HG03457 (cell line): ENCODE measurements at regions not wholly inside any gene's neighbourhood (a gene's known extent, or its start where the extent isn't known, plus 50 kb on each side); places are given as distances from the start of the nearest gene placed in this dataset.
"Not testable (repeated sequence)": the region's sequence is repeated elsewhere in the genome, so short reads cannot be mapped to it uniquely, and the experiment has no call there.

Source experiments
- ATAC-seq: cut with Tn5 transposase; IDR thresholded peaks from one replicate; pipeline ENCODE4 v1.9.1; 2021; ENCODE audit warnings: moderate number of reproducible peaks; ENCODE audit not compliant: unreplicated experiment

DNA sequence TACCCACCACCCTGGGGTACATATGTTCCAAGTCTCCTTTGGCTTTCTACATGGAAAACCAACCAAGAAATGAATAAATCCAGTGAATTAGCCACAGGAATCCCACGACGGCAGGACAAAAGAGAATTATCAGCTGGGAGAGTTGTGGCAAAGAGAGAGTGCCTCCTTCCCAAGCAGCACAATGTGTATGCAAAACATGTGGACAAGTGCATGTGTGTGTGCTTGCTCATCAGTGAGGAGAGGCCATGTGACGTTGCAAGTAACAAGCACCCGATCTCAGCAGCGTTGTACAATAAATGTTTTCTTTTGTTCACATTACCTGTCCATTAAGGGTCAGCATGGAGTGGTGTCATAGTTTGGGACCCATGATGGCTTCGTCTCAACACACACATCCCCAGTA lies 50.0 kb upstream of the EMX2 start:
- no peak for ATAC-seq

DNA sequence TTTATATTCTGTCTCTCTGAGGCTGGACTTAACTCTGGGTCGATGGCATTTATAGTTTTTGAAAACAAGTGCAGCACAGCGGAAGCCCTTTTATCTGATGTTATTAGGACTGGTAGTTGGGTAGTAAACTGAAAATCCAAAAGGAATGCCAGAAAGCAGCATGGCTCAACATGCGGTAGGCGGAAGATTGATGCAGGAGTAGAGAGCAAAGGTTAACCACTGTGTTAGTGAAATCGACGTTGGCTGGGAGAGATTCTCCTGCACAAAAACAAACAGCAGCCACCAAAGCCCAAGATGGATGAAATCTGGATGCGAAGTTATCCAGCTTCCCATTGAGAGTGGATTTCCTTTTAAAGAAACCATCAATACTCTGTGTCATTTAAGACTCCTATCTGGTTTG lies 54.5 kb upstream of the EMX2 start:
- no peak for ATAC-seq

DNA sequence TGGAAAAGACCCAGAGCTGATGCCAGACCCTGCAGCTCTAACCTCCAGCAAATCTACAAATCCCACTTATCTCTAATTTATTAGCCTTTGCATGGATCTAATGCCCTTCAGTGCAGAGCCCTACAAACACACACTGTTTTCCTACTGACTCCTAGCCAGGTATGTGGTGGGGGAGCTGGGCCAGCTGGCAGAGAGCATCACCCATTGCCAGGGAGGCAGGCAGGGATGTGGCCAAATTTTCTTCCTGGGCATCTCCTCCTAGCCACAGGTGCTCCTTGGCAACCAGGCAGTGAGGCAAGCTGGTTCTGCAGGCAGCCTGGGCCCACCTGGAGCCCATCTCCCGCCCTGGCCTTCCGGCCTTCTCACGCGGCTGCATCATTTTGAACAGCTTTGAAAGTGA lies 55.9 kb upstream of the EMX2 start:
- no peak for ATAC-seq

DNA sequence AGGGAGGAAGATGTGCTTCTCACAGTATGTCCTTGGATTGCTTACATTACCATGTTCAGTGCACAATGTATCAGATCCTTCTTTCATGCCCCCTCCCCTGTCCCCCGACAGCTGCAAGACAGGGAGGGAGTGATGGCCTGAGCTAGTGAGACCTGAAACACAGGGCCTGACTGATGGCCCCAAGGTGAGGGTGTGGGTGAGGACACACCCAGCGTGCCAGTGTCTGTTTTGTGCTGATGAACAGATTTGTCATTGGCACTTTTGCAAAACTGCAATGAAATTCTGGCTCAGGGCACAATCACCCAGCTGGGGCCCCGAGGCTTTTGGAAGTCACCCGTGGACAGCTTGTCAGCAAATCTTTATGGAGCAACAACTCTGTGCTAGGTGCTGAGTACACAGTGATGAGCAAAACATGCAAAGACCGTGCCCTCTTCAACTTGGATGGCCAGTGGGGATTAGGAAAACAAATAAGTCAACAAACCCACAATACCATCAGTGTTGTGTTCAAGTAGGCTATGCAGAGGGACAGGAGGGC lies 59.4 kb upstream of the EMX2 start:
- ATAC-seq: no peak

DNA sequence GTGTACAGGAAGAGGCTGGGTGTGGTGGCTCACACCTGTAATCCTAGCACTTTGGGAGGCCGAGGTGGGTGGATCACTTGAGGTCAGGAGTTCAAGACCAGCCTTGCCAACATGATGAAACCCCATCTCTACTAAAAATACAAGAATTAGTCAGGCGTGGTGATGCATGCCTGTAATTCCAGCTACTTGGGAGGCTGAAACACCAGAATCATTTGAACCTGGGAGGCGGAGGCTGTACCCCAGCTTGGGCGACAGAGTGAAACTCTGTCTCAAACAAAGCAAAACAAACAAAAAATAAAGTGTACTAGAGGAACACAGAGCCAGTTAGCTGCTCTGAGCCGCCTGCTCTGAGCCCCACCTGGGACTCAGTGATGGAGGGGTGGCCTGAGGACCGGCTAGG lies 61.5 kb upstream of the EMX2 start:
- not testable (repeated sequence) for ATAC-seq

DNA sequence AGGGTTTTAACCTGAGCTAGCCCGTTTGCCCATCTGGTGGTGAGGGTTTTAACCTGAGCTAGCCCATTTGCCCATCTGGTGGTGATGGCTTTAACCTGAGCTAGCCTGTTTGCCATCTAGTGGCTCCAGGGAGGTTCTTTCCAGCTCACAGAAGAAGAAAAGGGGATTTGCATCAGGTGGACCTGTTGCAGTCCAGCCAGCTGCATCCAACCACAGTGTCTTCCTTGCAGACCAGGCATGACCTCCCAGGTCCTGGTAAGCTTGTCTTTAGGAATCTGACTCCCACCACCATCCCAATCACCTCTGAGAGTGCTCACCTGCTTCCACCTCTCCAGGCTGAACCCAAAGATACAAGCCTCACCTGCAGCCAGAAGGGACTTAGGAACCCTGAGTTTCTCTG lies 62.4 kb upstream of the EMX2 start:
- ATAC-seq: no peak

DNA sequence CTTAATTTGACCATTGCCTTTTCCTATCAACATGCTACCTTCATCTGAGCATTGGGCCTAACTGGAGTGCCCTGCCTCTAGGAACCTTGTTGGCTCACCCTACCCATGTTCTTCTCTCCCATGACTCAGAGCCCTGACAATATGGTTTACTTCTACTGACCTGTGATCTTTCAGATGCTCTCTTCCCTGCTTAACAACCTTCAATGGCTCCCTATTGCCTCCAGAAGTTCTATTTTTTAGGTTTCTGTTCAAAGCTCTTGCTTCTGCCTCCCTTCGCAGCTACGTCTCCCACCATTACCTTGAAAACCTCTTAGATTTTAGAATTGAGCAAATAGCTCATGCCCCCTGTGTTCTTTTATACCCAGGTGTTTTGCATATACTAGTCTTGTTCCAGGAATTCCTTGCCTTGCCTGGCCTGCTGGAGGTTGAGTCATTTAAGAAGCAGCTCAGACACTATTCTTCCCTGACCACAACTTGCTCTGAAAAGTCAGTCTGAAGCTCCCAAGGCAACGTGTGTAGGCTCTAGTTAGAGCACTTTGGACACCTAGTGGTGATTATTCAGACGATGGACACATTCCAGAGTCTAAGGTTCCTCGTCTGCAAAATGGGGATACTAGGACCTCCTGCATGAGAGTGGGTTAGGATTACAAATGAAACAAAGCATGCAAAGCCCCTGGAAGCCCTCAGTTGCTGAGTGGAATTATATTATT lies 64.4 kb upstream of the EMX2 start:
- ATAC-seq: no peak

DNA sequence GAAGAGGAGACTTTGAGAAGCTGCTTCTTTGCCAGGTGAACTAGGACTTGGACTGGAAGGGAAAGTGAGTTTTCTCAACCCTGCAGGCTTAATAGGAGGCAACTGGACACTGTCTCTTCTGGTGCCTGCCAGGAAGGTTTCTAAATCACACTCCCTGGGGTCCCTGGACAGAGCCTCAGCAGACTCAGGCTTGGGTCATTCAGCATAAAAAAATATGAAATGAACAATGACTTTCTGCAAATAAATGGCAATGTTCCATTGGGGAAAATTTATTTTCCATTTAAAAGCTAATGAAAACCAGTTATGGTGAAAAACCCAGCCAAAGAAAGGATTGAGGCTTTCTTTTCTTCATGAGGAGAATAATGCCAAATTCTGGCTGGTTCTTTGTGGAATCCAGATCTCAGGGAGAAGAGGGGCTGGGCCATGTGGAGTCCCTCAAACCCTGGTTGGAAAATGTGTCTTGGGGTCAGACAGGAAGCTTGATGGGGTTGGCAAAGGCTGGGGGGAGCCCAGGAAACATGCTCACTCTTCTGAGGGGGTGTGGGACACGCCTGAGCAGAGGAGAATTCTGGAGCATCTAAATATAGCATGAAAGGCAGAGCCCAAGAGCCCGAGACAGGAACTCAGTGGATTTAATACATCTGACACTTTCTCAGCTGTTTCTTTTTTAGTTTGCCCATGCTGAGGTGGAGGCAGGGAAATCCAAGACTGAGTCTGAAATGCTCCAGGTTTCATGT lies 65.2 kb upstream of the EMX2 start:
- ATAC-seq: no peak

DNA sequence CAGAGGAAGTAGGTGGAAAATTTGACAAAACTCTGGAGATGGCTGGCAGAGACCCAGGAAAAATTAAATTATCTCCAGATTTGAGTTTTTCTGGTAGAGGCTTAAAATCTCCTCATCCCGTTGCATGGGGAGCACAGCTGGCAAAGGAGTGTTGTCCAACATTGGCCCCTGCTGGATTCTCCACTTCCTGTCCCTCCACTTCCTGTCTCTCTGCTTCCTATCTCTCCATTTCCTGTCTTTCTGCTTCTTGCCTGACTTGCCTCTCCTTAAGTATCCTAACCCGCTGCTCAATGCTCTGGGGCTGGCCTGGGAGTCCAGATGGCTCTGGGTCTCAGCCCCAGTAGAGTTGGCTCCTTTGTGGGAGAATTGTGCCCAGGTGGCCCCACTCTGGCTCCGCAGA lies 65.8 kb upstream of the EMX2 start:
- no peak for ATAC-seq

DNA sequence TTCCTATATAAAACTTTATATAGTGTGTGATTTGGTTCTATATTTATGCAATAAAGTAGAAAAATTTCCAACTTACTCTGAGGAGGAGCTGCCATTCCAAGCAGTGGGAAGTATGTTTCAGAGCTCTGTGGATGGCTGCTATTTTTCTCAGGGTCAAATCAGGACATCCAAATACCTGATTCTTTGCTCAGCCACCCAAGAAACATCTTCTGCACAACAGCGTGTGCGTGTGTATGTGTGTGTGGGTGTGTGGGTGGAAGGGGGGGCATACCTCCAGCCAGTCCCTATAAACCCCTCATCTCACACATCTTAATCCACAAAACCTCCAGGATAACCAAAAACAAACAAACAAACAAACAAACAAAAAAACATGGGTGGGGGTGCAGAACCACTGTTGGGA lies 66.3 kb upstream of the EMX2 start:
- ATAC-seq: no peak

DNA sequence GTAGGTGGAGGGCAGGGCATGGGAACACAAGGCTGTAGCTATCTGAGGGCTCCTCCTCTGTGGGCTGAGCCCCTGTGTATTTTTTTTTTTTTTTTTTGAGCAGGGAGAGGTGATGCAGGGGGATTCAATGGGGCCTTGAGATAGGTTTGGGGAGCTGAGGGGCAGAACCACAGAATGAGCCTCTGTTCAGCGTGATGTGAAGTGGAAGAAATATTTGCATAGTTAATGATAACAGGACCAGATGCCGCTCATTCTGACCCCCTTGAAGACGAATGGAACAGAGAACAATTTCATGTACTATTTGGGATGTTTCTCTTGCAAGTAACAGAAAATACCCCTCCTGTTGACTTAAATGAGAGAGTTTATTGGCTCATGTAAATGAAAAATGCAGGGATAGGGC lies 69.7 kb upstream of the EMX2 start:
- peak; percentile 80 for ATAC-seq

DNA sequence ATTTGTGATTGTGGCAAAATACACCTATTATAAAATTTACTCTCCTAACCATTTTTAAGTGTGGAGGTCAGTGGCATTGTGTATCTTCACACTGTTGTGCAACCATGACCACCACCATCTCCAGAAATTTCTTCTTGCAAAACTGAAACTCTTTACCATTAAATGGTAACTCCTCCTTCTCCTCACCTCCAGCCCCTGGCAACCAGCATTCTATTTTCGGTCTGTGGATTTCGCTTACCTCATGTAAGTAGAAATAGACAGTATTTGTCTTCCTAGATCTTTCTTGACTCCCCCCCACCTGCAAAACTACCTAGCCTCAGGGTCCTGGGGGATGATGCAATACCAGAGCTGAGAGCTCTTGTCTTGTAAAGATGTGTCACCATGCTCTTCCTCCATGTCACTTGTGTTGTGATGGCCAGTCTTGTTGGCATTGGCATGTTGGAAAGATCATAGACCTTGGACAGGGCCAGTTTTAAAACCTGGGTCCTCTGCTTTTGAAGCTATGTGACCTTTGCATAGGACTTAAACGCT lies 71.1 kb upstream of the EMX2 start:
- no peak for ATAC-seq

DNA sequence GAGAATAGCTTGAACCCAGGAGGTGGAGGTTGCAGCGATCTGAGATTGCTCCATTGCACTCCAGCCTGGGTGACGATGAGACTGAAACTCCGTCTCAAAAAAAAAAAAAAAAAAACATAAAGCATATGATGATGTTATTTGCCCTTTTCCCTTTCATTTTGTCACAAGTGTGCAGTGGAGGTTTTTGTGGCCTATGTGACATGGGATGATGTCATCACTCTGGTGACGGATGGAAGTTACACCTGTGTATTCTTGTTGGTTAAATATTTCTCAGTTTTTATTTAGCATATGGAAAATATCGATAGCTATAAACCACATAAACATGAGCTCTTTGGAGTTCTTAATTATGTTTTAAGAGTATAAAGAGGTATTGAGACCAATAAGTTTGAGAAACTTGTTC lies 71.8 kb upstream of the EMX2 start:
- no peak for ATAC-seq

DNA sequence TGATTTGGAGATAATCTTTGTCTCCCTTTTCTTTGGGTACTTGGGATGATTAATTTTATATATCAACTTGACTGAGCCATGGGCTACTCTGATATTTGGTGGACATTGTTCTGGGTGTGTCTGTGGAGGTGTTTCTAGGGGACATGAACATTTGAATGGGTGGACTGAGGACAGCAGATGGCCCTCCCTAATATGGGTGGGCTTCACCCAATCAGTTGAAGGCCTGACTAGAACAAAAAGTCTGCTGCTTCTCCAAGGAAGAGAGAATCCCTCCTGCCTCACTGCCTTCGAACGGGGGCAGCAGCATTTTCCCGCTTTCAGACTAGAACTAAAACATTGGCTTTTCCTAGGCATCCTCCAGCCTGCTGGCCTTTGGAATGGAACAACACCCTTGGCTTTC lies 73.9 kb upstream of the EMX2 start:
- ATAC-seq: no peak

DNA sequence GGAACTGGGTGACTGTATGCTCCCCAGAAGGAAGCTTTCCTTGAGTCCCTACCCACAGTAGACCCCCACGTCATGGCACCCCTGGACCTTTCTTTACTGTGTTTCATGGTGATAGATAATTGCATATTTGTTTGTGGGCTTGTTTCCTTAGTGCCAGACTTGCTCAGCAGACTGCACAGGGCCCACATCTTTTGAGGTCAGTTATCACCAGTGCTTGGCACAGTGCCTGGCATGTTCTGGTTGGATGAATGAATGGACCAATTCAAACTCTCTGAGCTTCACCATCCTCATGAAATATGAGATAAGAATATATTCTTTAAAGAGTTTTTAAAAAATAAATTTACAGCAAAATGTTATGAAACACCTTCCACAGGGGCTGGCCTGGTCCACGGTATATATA lies 78.4 kb upstream of the EMX2 start:
- ATAC-seq: no peak

DNA sequence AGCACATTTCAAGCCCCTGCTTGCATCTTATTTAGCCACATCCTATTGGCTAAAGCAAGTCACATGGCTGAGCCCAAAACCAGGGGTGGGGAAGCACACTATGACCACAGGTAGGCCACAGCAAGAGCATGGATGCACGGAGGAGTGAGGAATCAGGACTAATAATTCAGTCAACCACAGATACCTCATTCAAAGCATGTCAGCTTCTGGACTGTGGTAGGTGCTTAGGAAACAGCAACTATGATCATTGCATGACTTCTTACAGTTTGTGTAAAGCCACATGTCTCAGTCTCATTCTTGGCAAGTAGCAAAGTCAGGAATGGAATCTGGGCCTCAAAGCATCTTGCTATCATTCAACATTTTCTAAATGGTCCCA lies 79.0 kb upstream of the EMX2 start:
- no peak for ATAC-seq

DNA sequence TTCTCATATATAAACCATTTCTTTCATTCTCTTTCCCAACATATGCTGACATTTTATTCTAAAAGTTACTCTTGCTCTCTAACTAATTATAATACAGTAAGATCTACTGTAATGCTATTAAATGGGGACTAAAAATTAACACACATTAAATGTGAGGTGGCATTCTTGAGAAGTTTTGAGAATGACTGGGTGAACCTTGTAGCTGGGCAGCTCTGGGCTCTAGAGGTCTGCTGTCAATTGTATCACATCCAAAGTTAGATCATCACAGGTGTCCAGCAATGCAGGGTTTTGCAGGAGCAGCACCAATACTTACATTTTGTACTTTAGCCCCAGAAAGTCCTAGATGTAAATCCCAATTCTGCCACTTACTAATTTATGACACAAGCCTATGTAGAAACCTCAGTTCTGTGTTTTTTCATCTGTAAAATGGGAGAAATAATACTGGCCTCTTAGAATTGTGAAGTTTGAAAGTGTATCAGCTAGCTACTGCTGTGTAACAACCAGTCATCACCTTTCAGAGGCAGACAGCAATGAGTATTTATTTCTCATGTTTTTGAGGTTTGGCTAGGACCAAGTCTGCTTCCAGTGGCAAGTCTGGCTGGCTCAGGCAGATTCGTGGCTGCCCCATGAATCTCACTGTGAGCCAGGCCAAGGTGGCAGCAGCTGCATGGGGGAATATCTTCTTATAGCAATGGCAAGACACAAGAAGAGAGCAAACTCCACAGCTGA lies 79.6 kb upstream of the EMX2 start:
- no peak for ATAC-seq

DNA sequence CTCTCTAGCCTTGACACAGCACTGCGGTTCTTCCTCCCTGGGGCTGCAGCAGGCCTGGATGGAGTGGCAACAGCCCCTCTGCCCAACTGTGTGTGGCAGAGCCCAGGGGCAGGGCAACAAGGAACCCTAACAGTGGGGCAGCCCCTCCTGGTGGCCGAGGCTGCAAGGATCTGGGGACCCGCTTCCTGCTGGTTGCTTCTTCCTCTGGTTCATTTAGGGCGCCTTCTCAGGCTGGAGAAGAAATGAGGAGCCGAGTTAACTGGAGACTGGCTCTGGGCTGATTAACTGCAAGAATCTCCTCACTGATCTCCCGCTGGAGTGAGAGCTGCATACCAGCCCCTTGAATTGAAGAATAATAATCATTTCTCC lies 80.1 kb upstream of the EMX2 start:
- ATAC-seq: no peak

DNA sequence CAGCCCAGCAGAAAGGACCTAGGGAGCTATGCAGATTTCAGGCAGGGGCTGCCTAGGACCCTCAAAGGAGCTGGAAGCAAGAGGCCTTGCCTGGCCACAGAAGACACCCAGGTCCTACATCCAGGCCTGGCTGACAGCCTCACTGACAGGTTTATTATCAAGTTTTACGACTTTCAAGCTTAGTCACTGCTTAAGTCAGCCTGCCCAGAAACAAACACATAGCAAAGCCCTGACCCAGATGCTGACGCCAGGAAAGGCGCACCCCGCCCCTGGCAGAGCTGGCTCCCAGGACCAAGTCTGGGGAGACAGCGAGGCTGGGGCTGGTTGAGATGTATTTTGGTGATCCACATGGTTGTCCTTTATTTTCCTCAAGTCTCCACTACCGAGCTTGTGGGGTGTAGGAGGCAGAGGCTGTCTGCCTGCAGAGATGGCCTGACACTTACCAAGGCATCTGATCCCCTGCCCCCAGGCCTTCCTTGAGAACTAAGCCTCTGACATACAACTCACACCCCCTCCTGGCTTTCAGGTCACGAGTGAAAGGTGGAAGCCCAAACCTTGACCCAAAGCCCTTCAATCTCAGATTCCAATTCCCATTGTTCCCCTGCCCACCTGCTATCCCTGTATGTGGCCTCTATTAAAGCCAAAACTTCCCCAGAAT lies 80.7 kb upstream of the EMX2 start:
- no peak for ATAC-seq

DNA sequence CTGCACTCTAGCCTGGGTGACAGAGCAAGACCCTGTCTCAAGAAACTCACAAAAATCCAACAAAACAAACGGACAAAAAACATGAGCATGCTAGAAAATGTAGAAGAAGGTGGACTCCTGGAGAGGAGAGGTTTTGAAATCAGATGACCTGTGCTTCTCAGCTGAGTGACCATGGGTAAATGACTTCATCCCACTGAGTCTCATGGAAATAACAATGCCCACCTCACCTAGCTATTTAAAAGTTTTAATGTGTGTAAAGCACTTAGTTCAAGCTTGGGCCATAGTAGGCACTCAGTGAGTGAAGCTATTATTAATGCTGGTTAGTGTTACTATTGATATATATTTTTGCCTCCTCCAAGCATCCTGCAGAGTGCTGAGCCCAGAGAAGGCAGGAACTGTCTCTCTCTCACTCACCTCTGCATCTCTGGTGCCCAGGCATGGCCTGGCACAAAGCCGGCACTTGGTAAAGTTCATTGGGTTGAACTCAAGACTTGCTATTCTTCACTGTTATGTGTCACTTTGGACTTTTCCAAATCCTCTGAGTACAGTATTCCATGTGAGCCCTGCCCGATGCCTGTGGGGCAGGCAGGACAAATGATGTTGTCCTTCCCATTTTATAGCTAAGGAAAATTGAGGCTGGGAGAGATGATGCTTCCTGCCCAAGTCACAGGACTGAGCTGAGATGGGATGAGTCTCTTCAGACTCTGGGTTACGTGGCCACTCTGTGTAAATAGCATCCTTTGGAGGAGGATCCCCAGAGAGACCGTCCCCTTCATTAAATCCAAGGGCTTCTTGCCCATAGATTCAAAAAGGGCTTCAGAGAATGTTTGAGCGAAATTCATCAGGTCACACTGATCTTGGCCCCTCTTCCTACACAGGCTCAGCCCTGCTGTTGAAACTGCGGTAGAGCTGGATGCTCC lies 81.4 kb upstream of the EMX2 start:
- ATAC-seq: no peak
